22Rv1 (cell line): ENCODE measurements at regions not wholly inside any gene's neighbourhood (a gene's known extent, or its start where the extent isn't known, plus 50 kb on each side); places are given as distances from the start of the nearest gene placed in this dataset.

Source experiments
- CTCF ChIP-seq: fragments of 450-650 bp; IDR thresholded peaks from 2 replicates; pipeline ENCODE4 v1.5.1; 2017; ENCODE audit warnings: mild to moderate bottlenecking
- ZFX ChIP-seq: fragments of 450-650 bp; IDR thresholded peaks from 2 replicates; pipeline ENCODE4 v1.6.1; 2017; ENCODE audit warnings: antibody characterized with exemption, borderline replicate concordance

DNA sequence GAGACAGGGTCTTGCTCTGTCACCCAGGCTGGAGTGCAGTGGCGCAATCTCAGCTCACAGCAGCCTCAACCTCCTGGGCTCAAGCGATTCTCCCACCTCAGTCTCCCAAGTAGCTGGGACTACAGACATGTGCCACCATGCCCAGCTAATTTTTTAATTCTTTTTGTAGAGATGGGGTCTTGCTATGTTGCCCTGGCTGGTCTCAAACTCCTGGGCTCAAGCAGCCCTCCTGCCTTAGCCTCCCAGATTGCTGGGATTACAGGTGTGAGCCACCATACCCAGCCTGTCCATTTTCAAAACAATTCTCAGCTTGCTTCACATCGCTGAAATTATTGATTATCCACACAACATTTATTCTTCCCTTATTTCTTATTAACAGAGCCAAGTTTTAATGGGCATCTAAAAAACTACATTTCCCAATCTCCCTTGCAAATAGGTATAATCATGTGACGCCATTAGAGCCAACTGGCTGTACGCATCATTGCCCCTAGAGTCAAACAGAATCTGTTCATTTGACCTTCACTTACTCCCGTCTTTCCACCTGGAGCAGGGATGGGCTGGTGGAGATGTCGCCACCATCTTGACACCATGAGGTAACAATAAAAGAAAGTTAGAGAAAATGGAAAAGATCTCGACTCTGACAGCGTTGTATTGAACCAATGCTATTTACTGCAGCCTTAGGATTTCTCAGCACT is 148.0 kb upstream of the FOXF1 start:
- no peak for TF ChIP-seq CTCF
- no peak for TF ChIP-seq ZFX
